GM23338 (cell line): ENCODE measurements at regions not wholly inside any gene's neighbourhood (a gene's known extent, or its start where the extent isn't known, plus 50 kb on each side); places are given as distances from the start of the nearest gene placed in this dataset.

ENCODE experiments used
- ATAC-seq: fragments of 200-7000 bp; cut with Tn5 transposase; 3 replicates; pipeline ENCODE4 v1.9.1; 2020
- DNase-seq: peaks from one replicate; pipeline ENCODE4 v3.0.0-alpha.2; 2015; ENCODE audit warnings: low spot score
- H2AFZ ChIP-seq: fragments of 200-600 bp; sonication (generic); 2 replicates; pipeline ENCODE4 v1.8.0; 2016; ENCODE audit warnings: antibody characterized with exemption, mild to moderate bottlenecking, moderate library complexity
- H3F3A ChIP-seq: fragments of 200-600 bp; sonication (generic); replicated peaks from 2 replicates; pipeline ENCODE4 v1.8.0; 2017; ENCODE audit warnings: antibody characterized with exemption, mixed run types, low read depth
- H3K27ac ChIP-seq: fragments of 200-600 bp; sonication (generic); 2 replicates; pipeline ENCODE4 v1.6.1; 2016; ENCODE audit warnings: low read depth
- H3K27me3 ChIP-seq: fragments of 200-600 bp; sonication (generic); 2 replicates; pipeline ENCODE4 v1.8.0; 2016; ENCODE audit warnings: mild to moderate bottlenecking, mixed run types, moderate library complexity; ENCODE audit not compliant: insufficient read depth
- H3K36me3 ChIP-seq: fragments of 200-600 bp; sonication (generic); 2 replicates; pipeline ENCODE4 v1.8.0; 2016; ENCODE audit warnings: mild to moderate bottlenecking; ENCODE audit not compliant: insufficient read depth
- H3K4me1 ChIP-seq: fragments of 200-600 bp; sonication (generic); 2 replicates; pipeline ENCODE4 v1.8.0; 2016; ENCODE audit warnings: mild to moderate bottlenecking, moderate library complexity; ENCODE audit not compliant: insufficient read depth
- H3K4me2 ChIP-seq: fragments of 200-600 bp; sonication (generic); 2 replicates; pipeline ENCODE4 v1.7.1; 2017; ENCODE audit warnings: mixed run types
- H3K4me3 ChIP-seq: fragments of 200-600 bp; sonication (generic); 2 replicates; pipeline ENCODE4 v1.6.1; 2016; ENCODE audit warnings: mixed run types
- H3K79me2 ChIP-seq: fragments of 200-600 bp; sonication (generic); replicated peaks from 2 replicates; pipeline ENCODE4 v1.8.0; 2017; ENCODE audit warnings: mild to moderate bottlenecking; ENCODE audit not compliant: insufficient read depth
- H3K9me2 ChIP-seq: fragments of 200-600 bp; sonication (generic); 2 replicates; pipeline ENCODE4 v1.8.0; 2017; ENCODE audit not compliant: insufficient read depth
- H4K20me1 ChIP-seq: fragments of 200-600 bp; sonication (generic); replicated peaks from 2 replicates; pipeline ENCODE4 v1.8.0; 2017; ENCODE audit warnings: mild to moderate bottlenecking; ENCODE audit not compliant: insufficient read depth
- H3K27ac Mint-ChIP-seq: 2 replicates; pipeline ENCODE4 v1.8.0; 2020; ENCODE audit warnings: inconsistent platforms, mild to moderate bottlenecking, moderate library complexity, mixed read lengths
- H3K27me3 Mint-ChIP-seq: 3 replicates; pipeline ENCODE4 v1.8.0; 2022; ENCODE audit warnings: low read depth, mild to moderate bottlenecking, moderate library complexity, mixed read lengths, inconsistent platforms; ENCODE audit not compliant: insufficient read depth, poor library complexity
- H3K36me3 Mint-ChIP-seq: 3 replicates; pipeline ENCODE4 v1.8.0; 2021; ENCODE audit warnings: low read depth, mild to moderate bottlenecking, inconsistent platforms, moderate library complexity, mixed read lengths
- H3K4me1 Mint-ChIP-seq: 3 replicates; pipeline ENCODE4 v1.8.0; 2020; ENCODE audit warnings: mild to moderate bottlenecking, inconsistent platforms, mixed read lengths
- H3K4me3 Mint-ChIP-seq: 3 replicates; pipeline ENCODE4 v1.8.0; 2021; ENCODE audit warnings: moderate library complexity, mild to moderate bottlenecking, inconsistent platforms, mixed read lengths
- H3K9me3 Mint-ChIP-seq: 3 replicates; pipeline ENCODE4 v1.8.0; 2020; ENCODE audit warnings: moderate library complexity, mild to moderate bottlenecking, inconsistent platforms, mixed read lengths
- CREB1 ChIP-seq: fragments of 250-450 bp; sonication (Bioruptor Pico); IDR thresholded peaks from 2 replicates; pipeline ENCODE4 v1.5.0; 2020; ENCODE audit warnings: low read depth, mild to moderate bottlenecking, moderate library complexity
- EZH2phosphoT487 ChIP-seq: fragments of 200-600 bp; sonication (generic); IDR thresholded peaks from one replicate; pipeline ENCODE4 v1.8.1; 2018; ENCODE audit warnings: antibody characterized with exemption; ENCODE audit not compliant: unreplicated experiment
- JUNB ChIP-seq: IDR thresholded peaks from one replicate; pipeline ENCODE4 v1.6.1; 2016; ENCODE audit warnings: antibody characterized with exemption; ENCODE audit not compliant: unreplicated experiment
- NANOG ChIP-seq: IDR thresholded peaks from 2 replicates; pipeline ENCODE4 v1.6.1; 2016; ENCODE audit warnings: antibody characterized with exemption, borderline replicate concordance
- STAT1 ChIP-seq: IDR thresholded peaks from one replicate; pipeline ENCODE4 v1.6.1; 2016; ENCODE audit warnings: antibody characterized with exemption; ENCODE audit not compliant: unreplicated experiment
- ZNF331 ChIP-seq: fragments of 250-450 bp; sonication (Bioruptor Pico); IDR thresholded peaks from 2 replicates; pipeline ENCODE4 v1.5.0; 2020; ENCODE audit warnings: low read depth, mild to moderate bottlenecking, moderate library complexity
- TF ChIP-seq, protein P1 (sequence below): fragments of 250-450 bp; sonication (Bioruptor Pico); IDR thresholded peaks from 2 replicates; pipeline ENCODE4 v1.5.0; 2020; ENCODE audit warnings: mild to moderate bottlenecking, moderate library complexity
- TF ChIP-seq, protein P2 (sequence below): IDR thresholded peaks from 2 replicates; pipeline ENCODE4 v1.6.1; 2016; ENCODE audit warnings: antibody characterized with exemption

DNA sequence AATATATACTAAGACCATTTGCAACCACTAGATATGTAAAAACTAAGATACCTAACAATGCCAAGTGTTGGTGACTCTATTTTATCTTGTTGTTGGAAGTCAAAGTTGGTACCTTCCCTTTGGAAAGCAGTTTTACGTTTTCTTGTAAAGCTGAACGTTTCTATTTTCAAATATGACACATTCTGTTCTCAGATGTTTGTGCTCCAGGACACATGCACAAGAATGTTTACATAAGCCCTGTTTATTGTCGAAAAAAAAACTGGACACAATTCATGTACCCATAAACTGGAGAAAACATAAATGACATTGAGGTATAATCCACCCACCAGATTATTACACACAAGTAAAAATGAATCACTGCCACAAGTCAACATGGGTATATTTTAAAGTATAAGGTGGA is 967.4 kb downstream of the BCL11B start (continued):
- TF ChIP-seq, protein P1, sequence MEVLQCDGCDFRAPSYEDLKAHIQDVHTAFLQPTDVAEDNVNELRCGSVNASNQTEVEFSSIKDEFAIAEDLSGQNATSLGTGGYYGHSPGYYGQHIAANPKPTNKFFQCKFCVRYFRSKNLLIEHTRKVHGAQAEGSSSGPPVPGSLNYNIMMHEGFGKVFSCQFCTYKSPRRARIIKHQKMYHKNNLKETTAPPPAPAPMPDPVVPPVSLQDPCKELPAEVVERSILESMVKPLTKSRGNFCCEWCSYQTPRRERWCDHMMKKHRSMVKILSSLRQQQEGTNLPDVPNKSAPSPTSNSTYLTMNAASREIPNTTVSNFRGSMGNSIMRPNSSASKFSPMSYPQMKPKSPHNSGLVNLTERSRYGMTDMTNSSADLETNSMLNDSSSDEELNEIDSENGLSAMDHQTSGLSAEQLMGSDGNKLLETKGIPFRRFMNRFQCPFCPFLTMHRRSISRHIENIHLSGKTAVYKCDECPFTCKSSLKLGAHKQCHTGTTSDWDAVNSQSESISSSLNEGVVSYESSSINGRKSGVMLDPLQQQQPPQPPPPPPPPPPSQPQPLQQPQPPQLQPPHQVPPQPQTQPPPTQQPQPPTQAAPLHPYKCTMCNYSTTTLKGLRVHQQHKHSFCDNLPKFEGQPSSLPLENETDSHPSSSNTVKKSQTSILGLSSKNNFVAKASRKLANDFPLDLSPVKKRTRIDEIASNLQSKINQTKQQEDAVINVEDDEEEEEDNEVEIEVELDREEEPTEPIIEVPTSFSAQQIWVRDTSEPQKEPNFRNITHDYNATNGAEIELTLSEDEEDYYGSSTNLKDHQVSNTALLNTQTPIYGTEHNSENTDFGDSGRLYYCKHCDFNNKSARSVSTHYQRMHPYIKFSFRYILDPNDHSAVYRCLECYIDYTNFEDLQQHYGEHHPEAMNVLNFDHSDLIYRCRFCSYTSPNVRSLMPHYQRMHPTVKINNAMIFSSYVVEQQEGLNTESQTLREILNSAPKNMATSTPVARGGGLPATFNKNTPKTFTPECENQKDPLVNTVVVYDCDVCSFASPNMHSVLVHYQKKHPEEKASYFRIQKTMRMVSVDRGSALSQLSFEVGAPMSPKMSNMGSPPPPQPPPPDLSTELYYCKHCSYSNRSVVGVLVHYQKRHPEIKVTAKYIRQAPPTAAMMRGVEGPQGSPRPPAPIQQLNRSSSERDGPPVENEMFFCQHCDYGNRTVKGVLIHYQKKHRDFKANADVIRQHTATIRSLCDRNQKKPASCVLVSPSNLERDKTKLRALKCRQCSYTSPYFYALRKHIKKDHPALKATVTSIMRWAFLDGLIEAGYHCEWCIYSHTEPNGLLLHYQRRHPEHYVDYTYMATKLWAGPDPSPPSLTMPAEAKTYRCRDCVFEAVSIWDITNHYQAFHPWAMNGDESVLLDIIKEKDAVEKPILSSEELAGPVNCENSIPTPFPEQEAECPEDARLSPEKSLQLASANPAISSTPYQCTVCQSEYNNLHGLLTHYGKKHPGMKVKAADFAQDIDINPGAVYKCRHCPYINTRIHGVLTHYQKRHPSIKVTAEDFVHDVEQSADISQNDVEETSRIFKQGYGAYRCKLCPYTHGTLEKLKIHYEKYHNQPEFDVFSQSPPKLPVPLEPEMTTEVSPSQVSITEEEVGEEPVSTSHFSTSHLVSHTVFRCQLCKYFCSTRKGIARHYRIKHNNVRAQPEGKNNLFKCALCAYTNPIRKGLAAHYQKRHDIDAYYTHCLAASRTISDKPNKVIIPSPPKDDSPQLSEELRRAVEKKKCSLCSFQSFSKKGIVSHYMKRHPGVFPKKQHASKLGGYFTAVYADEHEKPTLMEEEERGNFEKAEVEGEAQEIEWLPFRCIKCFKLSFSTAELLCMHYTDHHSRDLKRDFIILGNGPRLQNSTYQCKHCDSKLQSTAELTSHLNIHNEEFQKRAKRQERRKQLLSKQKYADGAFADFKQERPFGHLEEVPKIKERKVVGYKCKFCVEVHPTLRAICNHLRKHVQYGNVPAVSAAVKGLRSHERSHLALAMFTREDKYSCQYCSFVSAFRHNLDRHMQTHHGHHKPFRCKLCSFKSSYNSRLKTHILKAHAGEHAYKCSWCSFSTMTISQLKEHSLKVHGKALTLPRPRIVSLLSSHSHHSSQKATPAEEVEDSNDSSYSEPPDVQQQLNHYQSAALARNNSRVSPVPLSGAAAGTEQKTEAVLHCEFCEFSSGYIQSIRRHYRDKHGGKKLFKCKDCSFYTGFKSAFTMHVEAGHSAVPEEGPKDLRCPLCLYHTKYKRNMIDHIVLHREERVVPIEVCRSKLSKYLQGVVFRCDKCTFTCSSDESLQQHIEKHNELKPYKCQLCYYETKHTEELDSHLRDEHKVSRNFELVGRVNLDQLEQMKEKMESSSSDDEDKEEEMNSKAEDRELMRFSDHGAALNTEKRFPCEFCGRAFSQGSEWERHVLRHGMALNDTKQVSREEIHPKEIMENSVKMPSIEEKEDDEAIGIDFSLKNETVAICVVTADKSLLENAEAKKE (CRISPR knock-in tag) = no peak
- no peak for TF ChIP-seq EZH2phosphoT487
- TF ChIP-seq, protein P2, sequence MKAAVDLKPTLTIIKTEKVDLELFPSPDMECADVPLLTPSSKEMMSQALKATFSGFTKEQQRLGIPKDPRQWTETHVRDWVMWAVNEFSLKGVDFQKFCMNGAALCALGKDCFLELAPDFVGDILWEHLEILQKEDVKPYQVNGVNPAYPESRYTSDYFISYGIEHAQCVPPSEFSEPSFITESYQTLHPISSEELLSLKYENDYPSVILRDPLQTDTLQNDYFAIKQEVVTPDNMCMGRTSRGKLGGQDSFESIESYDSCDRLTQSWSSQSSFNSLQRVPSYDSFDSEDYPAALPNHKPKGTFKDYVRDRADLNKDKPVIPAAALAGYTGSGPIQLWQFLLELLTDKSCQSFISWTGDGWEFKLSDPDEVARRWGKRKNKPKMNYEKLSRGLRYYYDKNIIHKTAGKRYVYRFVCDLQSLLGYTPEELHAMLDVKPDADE = no peak
- TF ChIP-seq NANOG = no peak
- TF ChIP-seq CREB1 (CRISPR knock-in tag) = no peak
- TF ChIP-seq ZNF331 = no peak
- TF ChIP-seq STAT1 = no peak
- no peak for TF ChIP-seq JUNB

GRCh38 chr14:98309591-98309990 is 962.4 kb downstream of the BCL11B start:
- Mint-ChIP-seq H3K36me3 (no peaks in the 10 kb centered on the region; the same call in 2 of the 3 replicates), H3K4me1 (no peaks in the 10 kb centered on the region)
- no peaks in the 10 kb centered on the region for H3K27me3 ChIP-seq

More at GRCh38 chr14:98309591-98309990, 962.4 kb downstream of the BCL11B start:
- H4K20me1 ChIP-seq = no peaks in the 10 kb centered on the region
- 0 out of 2 replicates have a peak, but pooled peaks cover 13% of the 10 kb centered on the region for H3K9me2 ChIP-seq
- H3K4me1 ChIP-seq = no peaks in the 10 kb centered on the region
- TF ChIP-seq NANOG = no peak
- TF ChIP-seq, protein P1 (CRISPR knock-in tag) = no peak
- H3K9me3 Mint-ChIP-seq = 0 out of 3 replicates have a peak, but pooled peaks cover 4% of the 10 kb centered on the region
- H3K4me2 ChIP-seq = no peak overlapping the region
- H3K27ac ChIP-seq = no peak overlapping the region
- no peaks in the 10 kb centered on the region for H3K79me2 ChIP-seq
- H3K4me3 Mint-ChIP-seq = no peak overlapping the region
- H3F3A ChIP-seq = no peaks in the 10 kb centered on the region
- no peak overlapping the region for H3K27ac Mint-ChIP-seq
- H2AFZ ChIP-seq = no peak overlapping the region
- ATAC-seq (no peak), DNase-seq (no peak)
- H3K4me3 ChIP-seq = no peak overlapping the region
- H3K36me3 ChIP-seq = no peaks in the 10 kb centered on the region
- H3K27me3 Mint-ChIP-seq = peaks cover 5% of the 10 kb centered on the region
